Panc1 (cell line): ENCODE measurements at regions not wholly inside any gene's neighbourhood (a gene's known extent, or its start where the extent isn't known, plus 50 kb on each side); places are given as distances from the start of the nearest gene placed in this dataset.

Source experiments
- ATAC-seq: fragments of 200-7000 bp; cut with Tn5 transposase; 2 replicates; pipeline ENCODE4 v1.9.1; 2020; ENCODE audit warnings: mild to moderate bottlenecking, moderate library complexity
- BruUV-seq: library from RNA; stranded (reverse); fragments of 400-500 nt; replicated peaks from 2 replicates; lab custom pipeline; 2021; lab: Mats Ljungman, UMichigan
- CTCF ChIA-PET: fragments of 300-600 bp; sonication (Branson Sonifier 250); formaldehyde crosslinking; loops from one replicate; lab custom pipeline; 2022; ENCODE audit warnings: antibody characterized with exemption; lab: Charles Lee
- POLR2A ChIA-PET: fragments of 300-600 bp; sonication (Branson Sonifier 250); formaldehyde crosslinking; loops from one replicate; lab custom pipeline; 2022; ENCODE audit warnings: antibody characterized with exemption; lab: Charles Lee
- DNase-seq: peaks from one replicate; pipeline ENCODE4 v3.0.0-alpha.2; 2010; ENCODE audit warnings: low read depth, low spot score
- H3K27ac ChIP-seq: 2 replicates; pipeline ENCODE4 v1.5.1; 2011; ENCODE audit warnings: mild to moderate bottlenecking, low read length, inconsistent platforms
- H3K27me3 ChIP-seq: fragments of 200-500 bp; sonication (Bioruptor generic); 2 replicates; pipeline ENCODE4 v1.6.0; 2014; ENCODE audit warnings: low read length, inconsistent platforms; ENCODE audit not compliant: control insufficient read depth, insufficient read depth
- H3K36me3 ChIP-seq: fragments of 200-500 bp; sonication (Bioruptor generic); 2 replicates; pipeline ENCODE4 v1.5.1; 2014; ENCODE audit warnings: inconsistent platforms, mild to moderate bottlenecking, low read length, moderate library complexity; ENCODE audit not compliant: control insufficient read depth, insufficient read depth
- H3K4me1 ChIP-seq: 2 replicates; pipeline ENCODE4 v1.5.1; 2011; ENCODE audit warnings: inconsistent platforms, mild to moderate bottlenecking, low read length, moderate library complexity; ENCODE audit not compliant: control insufficient read depth, insufficient read depth
- H3K4me3 ChIP-seq, 2 experiments: 2 replicates each; pipeline ENCODE4 v1.5.1; 2011 to 2012; ENCODE audit warnings: low read depth in 2 of 2, low read length in 2 of 2, mild to moderate bottlenecking in 2 of 2, inconsistent platforms in 1 of 2, moderate library complexity in 1 of 2
- H3K9me3 ChIP-seq: fragments of 200-500 bp; sonication (Bioruptor generic); 2 replicates; pipeline ENCODE4 v1.5.1; 2014; ENCODE audit warnings: low read depth, mild to moderate bottlenecking, inconsistent platforms, low read length, moderate library complexity; ENCODE audit not compliant: control insufficient read depth, insufficient read depth
- POLR2AphosphoS5 ChIP-seq: IDR thresholded peaks from 2 replicates; pipeline ENCODE4 v1.6.1; 2012; ENCODE audit warnings: mild to moderate bottlenecking, low read depth, low read length, moderate library complexity
- SIN3A ChIP-seq: IDR thresholded peaks from 2 replicates; pipeline ENCODE4 v1.6.1; 2012; ENCODE audit warnings: low read depth, mild to moderate bottlenecking, low read length, moderate library complexity, borderline replicate concordance; ENCODE audit not compliant: insufficient read depth
- TCF7L2 ChIP-seq: IDR thresholded peaks from 2 replicates; pipeline ENCODE4 v1.6.1; 2011; ENCODE audit warnings: mild to moderate bottlenecking, low read depth, low read length, inconsistent platforms
- in situ Hi-C: cut with HindIII; loops from 2 replicates; pipeline ENCODE4 v1.10.0; 2016; ENCODE audit warnings: low sequenced_read_pairs, low pct_unique_long_range_greater_than_20kb
- intact Hi-C: fragments of 100-400 bp; cut with micrococcal nuclease; formaldehyde crosslinking; loops from one replicate; pipeline ENCODE4 v1.10.0; 2022; ENCODE audit not compliant: unreplicated experiment
- TF ChIP-seq, protein P1 (sequence below), 2 experiments: IDR thresholded peaks; 2 replicates each; pipeline ENCODE4 v1.6.1; 2011 to 2012; ENCODE audit warnings: low read depth in 2 of 2, control low read depth in 1 of 2, low read length in 1 of 2, mild to moderate bottlenecking in 1 of 2, moderate library complexity in 1 of 2; ENCODE audit not compliant: insufficient read depth in 1 of 2
- TF ChIP-seq, protein P2 (sequence below): fragments of 450-650 bp; IDR thresholded peaks from 2 replicates; pipeline ENCODE4 v1.5.1; 2017; ENCODE audit warnings: mild to moderate bottlenecking

DNA sequence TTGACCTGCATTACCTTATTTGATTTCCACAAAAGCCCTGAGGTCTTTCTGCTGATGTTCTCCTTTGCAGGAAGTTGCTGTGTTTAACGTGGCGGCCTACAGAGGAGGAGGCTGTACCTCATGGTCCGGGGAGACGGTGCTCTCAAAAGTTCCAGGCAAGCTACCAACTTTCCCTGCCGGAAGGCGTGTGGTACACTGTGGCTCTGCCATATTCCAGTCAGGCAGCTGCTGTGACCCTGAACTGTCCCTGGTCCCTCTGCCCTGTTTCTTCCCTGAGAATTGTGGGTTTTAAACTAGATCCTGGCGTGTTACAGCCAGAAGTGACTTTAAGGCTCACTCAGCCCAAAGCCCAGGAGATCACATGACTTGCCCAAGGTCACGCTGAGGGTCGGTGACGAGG, 139.2 kb downstream of the TEX36 start:
- POLR2A ChIA-PET = no interaction called here
- no peaks in the 10 kb centered on the region for H3K9me3 ChIP-seq
- TF ChIP-seq POLR2AphosphoS5 (no peak), TCF7L2 (no peak), SIN3A (no peak)
- TF ChIP-seq, protein P1, sequence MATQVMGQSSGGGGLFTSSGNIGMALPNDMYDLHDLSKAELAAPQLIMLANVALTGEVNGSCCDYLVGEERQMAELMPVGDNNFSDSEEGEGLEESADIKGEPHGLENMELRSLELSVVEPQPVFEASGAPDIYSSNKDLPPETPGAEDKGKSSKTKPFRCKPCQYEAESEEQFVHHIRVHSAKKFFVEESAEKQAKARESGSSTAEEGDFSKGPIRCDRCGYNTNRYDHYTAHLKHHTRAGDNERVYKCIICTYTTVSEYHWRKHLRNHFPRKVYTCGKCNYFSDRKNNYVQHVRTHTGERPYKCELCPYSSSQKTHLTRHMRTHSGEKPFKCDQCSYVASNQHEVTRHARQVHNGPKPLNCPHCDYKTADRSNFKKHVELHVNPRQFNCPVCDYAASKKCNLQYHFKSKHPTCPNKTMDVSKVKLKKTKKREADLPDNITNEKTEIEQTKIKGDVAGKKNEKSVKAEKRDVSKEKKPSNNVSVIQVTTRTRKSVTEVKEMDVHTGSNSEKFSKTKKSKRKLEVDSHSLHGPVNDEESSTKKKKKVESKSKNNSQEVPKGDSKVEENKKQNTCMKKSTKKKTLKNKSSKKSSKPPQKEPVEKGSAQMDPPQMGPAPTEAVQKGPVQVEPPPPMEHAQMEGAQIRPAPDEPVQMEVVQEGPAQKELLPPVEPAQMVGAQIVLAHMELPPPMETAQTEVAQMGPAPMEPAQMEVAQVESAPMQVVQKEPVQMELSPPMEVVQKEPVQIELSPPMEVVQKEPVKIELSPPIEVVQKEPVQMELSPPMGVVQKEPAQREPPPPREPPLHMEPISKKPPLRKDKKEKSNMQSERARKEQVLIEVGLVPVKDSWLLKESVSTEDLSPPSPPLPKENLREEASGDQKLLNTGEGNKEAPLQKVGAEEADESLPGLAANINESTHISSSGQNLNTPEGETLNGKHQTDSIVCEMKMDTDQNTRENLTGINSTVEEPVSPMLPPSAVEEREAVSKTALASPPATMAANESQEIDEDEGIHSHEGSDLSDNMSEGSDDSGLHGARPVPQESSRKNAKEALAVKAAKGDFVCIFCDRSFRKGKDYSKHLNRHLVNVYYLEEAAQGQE (IDR thresholded peaks at IDR 0.05; ENCODE audit: insufficient read depth in 1 of 2, low read depth in 2 of 2, low read length in 1 of 2) = no peak
- TF ChIP-seq, protein P2, sequence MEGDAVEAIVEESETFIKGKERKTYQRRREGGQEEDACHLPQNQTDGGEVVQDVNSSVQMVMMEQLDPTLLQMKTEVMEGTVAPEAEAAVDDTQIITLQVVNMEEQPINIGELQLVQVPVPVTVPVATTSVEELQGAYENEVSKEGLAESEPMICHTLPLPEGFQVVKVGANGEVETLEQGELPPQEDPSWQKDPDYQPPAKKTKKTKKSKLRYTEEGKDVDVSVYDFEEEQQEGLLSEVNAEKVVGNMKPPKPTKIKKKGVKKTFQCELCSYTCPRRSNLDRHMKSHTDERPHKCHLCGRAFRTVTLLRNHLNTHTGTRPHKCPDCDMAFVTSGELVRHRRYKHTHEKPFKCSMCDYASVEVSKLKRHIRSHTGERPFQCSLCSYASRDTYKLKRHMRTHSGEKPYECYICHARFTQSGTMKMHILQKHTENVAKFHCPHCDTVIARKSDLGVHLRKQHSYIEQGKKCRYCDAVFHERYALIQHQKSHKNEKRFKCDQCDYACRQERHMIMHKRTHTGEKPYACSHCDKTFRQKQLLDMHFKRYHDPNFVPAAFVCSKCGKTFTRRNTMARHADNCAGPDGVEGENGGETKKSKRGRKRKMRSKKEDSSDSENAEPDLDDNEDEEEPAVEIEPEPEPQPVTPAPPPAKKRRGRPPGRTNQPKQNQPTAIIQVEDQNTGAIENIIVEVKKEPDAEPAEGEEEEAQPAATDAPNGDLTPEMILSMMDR = no peak
- DNase-seq (no peak), ATAC-seq (no peak)
- H3K4me1 ChIP-seq = no peaks in the 10 kb centered on the region
- H3K36me3 ChIP-seq = no peaks in the 10 kb centered on the region
- CTCF ChIA-PET = no interaction called here
- H3K27me3 ChIP-seq = peaks cover 35% of the 10 kb centered on the region
- intact Hi-C loops = no loop called here
- no peak overlapping the region for H3K27ac ChIP-seq
- in situ Hi-C loops = no loop called here
- no TSS peak for BruUV-seq
- H3K4me3 ChIP-seq = no peak overlapping the region

DNA sequence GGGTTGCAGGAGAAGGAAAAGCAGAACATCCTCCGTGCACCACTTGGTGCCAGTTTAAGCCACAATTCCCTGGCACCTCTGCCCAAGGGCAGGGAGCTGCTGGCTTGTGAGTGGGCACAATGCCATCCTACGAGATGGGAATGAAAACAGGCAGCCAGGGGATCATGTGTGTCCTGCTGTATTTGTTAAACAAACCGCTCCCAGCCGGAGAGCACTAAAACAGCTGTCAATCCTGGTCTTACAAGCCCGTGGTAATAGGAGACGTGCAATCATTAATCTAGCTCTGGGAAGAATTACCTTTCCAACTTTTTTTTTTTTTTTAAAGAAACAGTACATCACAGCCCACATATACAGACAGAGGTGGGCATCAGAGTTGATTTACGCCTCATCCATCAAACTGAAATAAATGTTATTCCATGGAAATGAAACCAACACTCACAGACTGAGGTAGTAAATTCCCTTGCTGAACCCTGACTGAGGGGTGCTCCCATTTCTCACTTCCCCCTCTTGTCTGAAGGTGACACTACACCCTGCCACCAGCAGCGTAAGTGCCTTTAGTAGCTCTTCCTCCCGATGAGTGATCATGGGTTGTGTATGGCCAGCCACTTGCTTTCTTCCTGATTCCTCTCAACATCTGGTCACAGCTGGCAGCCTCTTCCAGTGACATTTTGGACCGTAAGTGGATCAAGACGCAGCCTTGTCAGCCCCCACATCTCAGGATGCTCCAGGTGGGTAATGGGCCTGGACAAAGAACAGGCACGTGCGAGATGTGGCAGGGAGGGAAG, 143.8 kb downstream of the TEX36 start:
- CTCF ChIA-PET = no interaction called here
- BruUV-seq = no TSS peak
- TF ChIP-seq, protein P1 (IDR thresholded peaks at IDR 0.05; ENCODE audit: insufficient read depth in 1 of 2, low read depth in 2 of 2, low read length in 1 of 2) = no peak
- TF ChIP-seq, protein P2 = no peak
- TF ChIP-seq SIN3A (no peak), TCF7L2 (no peak)
- no peak for ATAC-seq
- no peak overlapping the region for H3K4me3 ChIP-seq
- intact Hi-C loops = no loop called here
- peaks cover 25% of the 10 kb centered on the region for H3K27me3 ChIP-seq
- in situ Hi-C loops = no loop called here
- no peaks in the 10 kb centered on the region for H3K36me3 ChIP-seq
- no peaks in the 10 kb centered on the region for H3K9me3 ChIP-seq
- POLR2A ChIA-PET = no interaction called here
- no peak overlapping the region for H3K27ac ChIP-seq
- no peaks in the 10 kb centered on the region for H3K4me1 ChIP-seq
- no peak for DNase-seq
